Umbilical cord (tissue), 1 donor: ENCODE measurements at regions not wholly inside any gene's neighbourhood (a gene's known extent, or its start where the extent isn't known, plus 50 kb on each side); places are given as distances from the start of the nearest gene placed in this dataset.
"Not testable (repeated sequence)": the region's sequence is repeated elsewhere in the genome, so short reads cannot be mapped to it uniquely, and the experiment has no call there.

Experiments
- DNase-seq: peaks from one replicate; pipeline ENCODE4 v3.0.0-alpha.2; 2015; ENCODE audit warnings: low spot score

DNA sequence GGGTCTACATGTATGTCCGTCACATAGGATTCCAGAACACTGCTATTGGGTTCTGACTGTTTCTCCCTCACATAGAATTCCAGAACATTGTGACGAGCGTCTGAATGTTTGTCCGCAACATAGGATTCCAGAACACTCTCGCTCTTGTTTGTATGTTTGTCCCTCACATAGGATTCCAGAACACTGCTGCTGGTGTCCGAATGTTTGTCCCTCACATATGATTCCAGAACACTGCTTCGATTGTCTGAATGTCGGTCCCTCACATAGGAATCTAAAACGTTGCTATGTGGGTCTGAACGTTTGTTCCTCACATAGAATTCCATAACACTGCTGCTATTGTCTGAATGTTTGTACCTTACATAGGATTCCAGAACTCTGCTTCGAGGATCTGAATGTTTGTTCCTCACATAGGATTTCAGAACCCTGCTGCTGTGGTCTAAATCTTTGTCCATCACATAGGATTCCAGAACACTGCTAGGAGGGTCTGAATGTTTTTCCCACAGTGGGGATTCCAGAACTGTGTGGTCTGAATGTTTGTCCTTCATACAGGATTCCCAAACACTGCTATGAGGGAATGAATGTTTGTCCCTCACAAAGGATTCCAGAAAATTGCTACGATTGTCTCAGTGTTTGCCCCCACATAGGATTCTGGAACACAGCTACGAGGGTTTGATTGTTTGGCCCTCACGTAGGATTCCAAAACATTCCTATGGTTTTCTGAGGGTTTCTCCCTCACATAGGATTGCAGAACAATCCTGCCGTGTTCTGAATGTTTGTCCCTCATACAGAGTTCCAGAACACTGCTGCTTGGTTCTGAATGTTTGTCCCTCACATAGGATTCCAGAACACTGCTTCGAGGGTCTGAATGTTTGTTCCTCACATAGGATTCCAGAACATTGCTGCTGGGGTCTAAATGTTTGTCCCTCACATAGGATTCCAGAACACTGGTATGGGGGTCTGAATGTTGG, 220.5 kb downstream of the FOXD4L6 start:
- DNase-seq, result no peak

DNA sequence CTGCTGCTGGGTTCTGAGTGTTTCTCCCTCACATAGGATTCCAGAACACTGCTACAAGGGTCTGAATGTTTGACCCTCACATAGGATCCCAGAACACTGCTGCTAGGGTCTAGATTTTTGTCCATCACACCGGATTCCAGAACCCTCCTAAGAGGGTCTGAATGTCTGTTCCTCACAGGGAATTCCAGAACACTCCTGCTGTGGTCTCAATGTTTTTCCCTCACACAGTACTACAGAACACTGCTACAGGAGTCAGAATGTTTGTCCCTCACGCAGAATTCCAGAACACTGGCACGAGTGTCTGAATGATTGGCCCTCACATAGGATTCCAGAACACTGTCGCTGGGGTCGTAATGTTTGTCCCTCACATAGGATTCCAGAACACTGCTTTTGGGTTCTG, 221.6 kb downstream of the FOXD4L6 start:
- not testable (repeated sequence) for DNase-seq

DNA sequence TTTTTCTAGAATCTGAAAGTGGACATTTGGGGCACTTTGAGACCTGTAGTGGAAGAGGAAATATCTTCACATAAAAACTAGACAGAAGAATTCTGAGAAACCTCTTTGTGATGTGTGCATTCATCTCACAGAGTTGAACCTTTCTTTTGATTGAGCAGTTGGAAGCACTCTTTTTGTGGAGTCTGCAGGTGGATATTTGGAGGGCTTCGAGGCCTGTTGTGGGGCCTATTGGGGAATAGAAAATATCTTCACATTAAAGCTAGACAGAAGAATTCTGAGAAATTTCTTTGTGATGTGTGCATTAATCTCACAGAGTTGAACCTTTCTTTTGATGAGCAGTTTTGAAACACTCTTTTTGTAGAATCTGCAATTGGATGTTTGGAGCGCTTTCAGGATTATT, 236.2 kb downstream of the FOXD4L6 start:
- not testable (repeated sequence) for DNase-seq

DNA sequence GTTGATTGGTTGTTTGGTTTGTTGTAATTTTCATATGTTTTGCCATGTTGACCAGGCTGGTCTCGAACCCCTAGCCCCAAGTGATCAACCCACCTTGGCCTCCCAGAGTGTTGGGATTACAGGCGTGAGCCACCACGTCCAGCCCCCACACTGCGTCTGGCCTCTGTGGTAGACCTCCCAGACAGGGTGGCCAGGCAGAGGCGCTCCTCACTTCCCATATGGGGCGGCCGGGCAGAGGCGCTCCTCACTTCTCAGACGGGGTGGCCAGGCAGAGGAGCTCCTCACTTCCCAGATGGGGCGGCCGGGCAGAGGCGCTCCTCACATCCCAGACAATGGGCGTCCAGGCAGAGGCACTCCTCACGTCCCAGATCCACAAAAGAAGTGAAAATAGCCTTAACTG, 242.6 kb downstream of the FOXD4L6 start:
- not testable (repeated sequence) for DNase-seq

DNA sequence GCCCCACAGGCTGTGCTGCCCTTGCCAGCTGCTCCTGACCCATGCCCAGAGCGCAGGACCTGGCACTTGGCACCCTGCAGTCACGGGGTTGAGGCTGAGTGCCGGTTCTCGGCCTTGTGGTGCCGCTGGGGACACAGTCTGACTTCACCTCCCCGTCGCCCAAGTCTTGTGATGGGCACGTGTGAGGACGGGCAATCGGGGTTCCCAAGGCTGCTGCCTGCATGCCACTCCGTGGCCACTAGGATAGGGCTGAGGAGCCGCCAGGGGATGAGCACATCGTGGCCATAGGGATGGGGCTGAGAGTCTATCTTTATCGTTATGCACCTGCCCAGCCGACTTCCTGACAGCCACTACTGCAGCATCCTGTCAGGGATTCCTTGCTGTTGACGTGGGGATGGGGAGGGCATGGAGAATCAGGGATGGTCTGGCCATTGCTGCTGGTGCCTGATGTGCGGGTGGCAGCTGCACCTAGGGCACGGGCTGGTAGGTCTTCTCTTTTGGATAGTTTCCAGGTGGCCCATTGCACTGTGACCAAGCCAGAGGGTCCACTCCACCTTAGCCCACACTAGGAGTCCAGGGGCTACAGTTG, 243.5 kb downstream of the FOXD4L6 start:
- DNase-seq, result not testable (repeated sequence)

DNA sequence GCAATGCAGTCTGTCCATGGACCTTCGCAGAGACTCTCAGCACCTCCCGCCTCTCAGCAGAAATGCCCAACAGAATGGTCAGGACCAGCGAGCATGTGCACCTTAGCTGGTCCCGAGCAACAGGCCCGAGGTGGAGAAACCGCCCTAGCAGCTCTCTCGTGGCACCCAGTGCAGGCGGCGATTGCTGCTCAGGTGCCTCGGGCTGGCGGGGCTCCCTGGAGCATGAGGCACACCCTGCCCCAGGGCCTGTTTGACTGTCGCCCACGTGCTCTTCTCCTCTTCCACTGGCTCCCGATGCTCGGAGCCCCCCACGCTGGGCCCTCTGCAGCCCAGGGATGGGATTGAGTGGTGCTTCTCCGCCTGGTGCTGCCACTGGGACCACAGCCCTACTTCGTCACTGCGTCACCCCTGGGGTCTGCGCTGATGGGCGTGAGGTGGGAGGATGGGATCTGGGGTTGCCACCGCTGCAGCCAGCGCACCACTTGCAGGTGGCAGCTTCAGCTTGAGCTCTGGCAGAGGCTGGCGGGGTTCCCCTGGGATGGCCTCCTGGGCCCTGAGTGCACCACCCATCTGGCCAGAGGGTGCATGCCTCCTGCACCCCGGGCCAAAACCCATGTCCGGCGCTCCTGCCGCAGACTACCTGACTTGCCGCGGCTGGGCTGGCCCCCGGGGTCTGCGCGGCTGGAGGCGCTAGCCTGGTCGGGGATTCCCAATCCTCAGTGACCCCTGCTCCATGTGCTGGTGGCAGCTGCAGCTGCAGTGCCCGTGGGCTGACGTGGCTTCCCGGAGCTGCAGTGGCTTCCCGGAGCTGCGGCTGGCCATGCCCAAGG, 244.2 kb downstream of the FOXD4L6 start:
- DNase-seq, result no peak

DNA sequence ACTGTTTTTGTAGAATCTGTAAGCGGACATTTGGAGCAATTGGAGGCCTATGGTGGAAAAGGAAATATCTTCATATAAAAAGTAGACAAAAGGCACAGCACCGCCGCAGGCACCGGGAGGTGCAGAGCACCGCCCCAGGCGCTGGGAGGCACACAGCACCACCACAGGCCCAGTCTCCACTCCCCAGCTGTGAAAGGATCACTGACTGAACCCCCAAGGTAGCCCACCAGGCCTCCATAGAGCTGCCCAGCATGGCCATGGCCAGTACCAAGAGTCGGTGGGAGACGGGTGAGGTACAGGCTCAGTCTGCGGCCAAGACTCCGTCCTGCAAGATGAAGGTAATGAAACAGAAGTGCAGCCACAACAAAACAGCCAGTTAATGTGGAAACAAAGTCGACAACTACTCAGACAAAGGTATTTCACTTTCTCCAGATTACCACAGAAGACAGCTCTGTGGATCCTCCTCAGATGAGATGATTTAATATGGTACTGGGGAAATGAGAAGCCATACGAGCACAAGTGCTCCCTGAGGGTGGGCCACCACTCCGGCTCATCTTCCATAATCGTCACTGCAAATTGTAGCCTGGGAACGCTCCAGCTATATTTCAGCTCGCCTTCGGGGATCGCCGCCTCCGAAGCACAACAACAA, 244.9 kb downstream of the FOXD4L6 start:
- not testable (repeated sequence) for DNase-seq

DNA sequence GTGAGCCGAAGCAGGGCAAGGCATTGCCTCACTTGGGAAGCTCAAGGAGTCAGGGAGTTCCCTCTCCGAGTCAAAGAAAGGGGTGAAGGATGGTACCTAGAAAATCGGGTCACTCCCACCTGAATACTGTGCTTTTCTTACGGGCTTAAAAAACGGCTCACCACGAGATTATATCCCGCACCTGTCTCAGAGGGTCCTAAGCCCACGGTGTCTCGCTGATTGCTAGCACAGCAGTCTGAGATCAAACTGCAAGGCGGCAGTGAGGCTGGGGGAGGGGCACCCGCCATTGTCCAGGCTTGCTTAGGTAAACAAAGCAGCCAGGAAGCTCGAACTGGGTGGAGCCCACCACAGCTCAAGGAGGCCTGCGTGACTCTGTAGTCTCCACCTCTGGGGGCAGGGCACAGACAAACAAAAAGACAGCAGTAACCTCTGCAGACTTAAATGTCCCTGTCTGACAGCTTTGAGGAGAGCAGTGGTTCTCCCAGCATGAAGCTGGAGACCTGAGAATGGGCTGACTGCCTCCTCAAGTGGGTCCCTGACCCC, 254.7 kb downstream of the FOXD4L6 start:
- not testable (repeated sequence) for DNase-seq

DNA sequence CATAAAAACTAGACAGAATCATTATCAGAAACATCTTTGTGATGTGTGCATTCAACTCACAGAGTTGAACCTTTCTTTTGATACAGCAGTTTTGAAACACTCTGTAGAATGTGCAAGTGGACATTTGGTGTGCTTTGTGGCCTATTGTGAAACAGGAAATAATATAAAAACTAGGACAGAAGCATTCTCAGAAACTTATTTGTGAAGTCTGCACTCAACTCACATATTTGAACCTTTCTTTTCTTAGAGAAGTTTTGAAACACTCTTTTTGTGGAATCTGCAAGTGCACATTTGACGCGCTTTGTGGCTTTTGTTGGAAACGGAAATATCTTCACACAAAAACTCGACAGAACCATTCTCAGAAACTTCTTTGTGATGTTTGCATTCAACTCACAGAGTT, 260.0 kb downstream of the FOXD4L6 start:
- not testable (repeated sequence) for DNase-seq
